Keratinocyte (primary cell): ENCODE measurements at regions not wholly inside any gene's neighbourhood (a gene's known extent, or its start where the extent isn't known, plus 50 kb on each side); places are given as distances from the start of the nearest gene placed in this dataset.

Source experiments
- DNase-seq: peaks from one replicate; pipeline ENCODE4 v3.0.0-alpha.2; 2011; ENCODE audit warnings: low read depth, missing footprints, low spot score
- FAIRE-seq: peaks from 2 replicates; lab custom pipeline; 2011; peaks lifted over from hg19 to GRCh38; lab: Jason Lieb, UNC
- H2AFZ ChIP-seq: 2 replicates; pipeline ENCODE4 v1.6.0; 2012; ENCODE audit warnings: low read length, control low read depth, inconsistent platforms; ENCODE audit not compliant: control insufficient read depth
- H3K27ac ChIP-seq: 2 replicates; pipeline ENCODE4 v1.5.1; 2011; ENCODE audit warnings: low read length; ENCODE audit not compliant: control insufficient read depth, insufficient read depth
- H3K27me3 ChIP-seq: 3 replicates; pipeline ENCODE4 v1.6.0; 2011; ENCODE audit warnings: low read length; ENCODE audit not compliant: control insufficient read depth, insufficient read depth; ENCODE audit errors: extremely low read depth
- H3K36me3 ChIP-seq, 2 experiments: 2 replicates in 1 of 2; 3 replicates in 1 of 2; pipeline ENCODE4 v1.5.1; 2011; ENCODE audit warnings: low read length in 2 of 2, mild to moderate bottlenecking in 1 of 2; ENCODE audit not compliant: control insufficient read depth in 2 of 2, insufficient read depth in 2 of 2; ENCODE audit errors: extremely low read depth in 1 of 2
- H3K4me1 ChIP-seq: 3 replicates; pipeline ENCODE4 v1.5.1; 2011; ENCODE audit warnings: low read length; ENCODE audit not compliant: control insufficient read depth, insufficient read depth; ENCODE audit errors: extremely low read depth
- H3K4me2 ChIP-seq: 3 replicates; pipeline ENCODE4 v1.6.0; 2011; ENCODE audit warnings: low read depth, low read length; ENCODE audit not compliant: control insufficient read depth, insufficient read depth; ENCODE audit errors: extremely low read depth
- H3K4me3 ChIP-seq, 3 experiments: fragments of 200-600 bp in 1 of 3; sonication (generic) in 1 of 3; 2 replicates in 2 of 3; 3 replicates in 1 of 3; pipeline ENCODE4 v1.5.1; 2011 to 2016; ENCODE audit warnings: low read length in 3 of 3, mild to moderate bottlenecking in 3 of 3, control low read depth in 2 of 3, inconsistent platforms in 1 of 3, low read depth in 1 of 3, mixed read lengths in 1 of 3, mixed run types in 1 of 3, moderate library complexity in 1 of 3; ENCODE audit not compliant: control insufficient read depth in 2 of 3, insufficient read depth in 2 of 3; ENCODE audit errors: extremely low read depth in 1 of 3
- H3K79me2 ChIP-seq: 2 replicates; pipeline ENCODE4 v1.6.0; 2012; ENCODE audit warnings: low read length; ENCODE audit not compliant: control insufficient read depth, insufficient read depth
- H3K9ac ChIP-seq: 3 replicates; pipeline ENCODE4 v1.6.0; 2011; ENCODE audit warnings: low read length; ENCODE audit not compliant: control insufficient read depth, insufficient read depth; ENCODE audit errors: extremely low read depth
- H3K9me1 ChIP-seq: 3 replicates; pipeline ENCODE4 v1.6.0; 2011; ENCODE audit warnings: low read length; ENCODE audit not compliant: control insufficient read depth, insufficient read depth; ENCODE audit errors: extremely low read depth
- H3K9me3 ChIP-seq: 2 replicates; pipeline ENCODE4 v1.5.1; 2012; ENCODE audit warnings: low read depth, low read length; ENCODE audit not compliant: control insufficient read depth
- H4K20me1 ChIP-seq: 3 replicates; pipeline ENCODE4 v1.6.0; 2011; ENCODE audit warnings: low read length; ENCODE audit not compliant: control insufficient read depth, insufficient read depth; ENCODE audit errors: extremely low read depth
- EZH2 ChIP-seq: IDR thresholded peaks from one replicate; pipeline ENCODE4 v1.6.1; 2012; ENCODE audit warnings: inconsistent platforms, mild to moderate bottlenecking, low read length, moderate library complexity
- dilution Hi-C: fragments of 300-500 bp; cut with MboI; formaldehyde crosslinking; loops from one replicate; pipeline ENCODE4 v1.7.0; 2020; ENCODE audit warnings: low sequenced_read_pairs; ENCODE audit not compliant: extremely low pct_ligation_motif_present
- TF ChIP-seq, protein P1 (sequence below), 3 experiments: IDR thresholded peaks in 1 of 3; conservative IDR thresholded peaks in 1 of 3; optimal IDR thresholded peaks in 1 of 3; 2 replicates in 2 of 3; 3 replicates in 1 of 3; pipeline versions ENCODE3 to v1.5.1; 2011; ENCODE audit warnings: low read length in 3 of 3, mild to moderate bottlenecking in 3 of 3, moderate library complexity in 2 of 3, control low read depth in 1 of 3, inconsistent platforms in 1 of 3; ENCODE audit not compliant: insufficient read depth in 2 of 3; ENCODE audit errors: extremely low read depth in 1 of 3

DNA sequence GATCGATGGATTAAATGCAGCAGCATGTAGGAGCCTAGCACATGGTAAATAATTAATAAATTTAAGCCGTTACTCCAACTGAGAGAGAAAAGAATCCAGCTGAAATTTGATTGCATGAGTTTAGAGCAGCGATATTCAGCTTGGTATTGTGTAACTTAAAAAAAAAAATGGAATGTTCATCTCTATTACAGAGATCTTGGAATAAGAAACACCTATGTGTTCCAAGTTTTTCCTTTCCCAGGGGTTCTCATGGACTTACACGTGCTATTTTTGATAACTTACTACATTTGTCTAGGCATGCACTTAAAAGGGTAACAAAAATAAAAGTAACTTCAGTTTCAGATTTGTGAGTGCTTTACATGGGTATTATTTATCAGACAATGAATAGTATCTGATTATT, 122.8 kb downstream of the RASSF9 start:
- Histone ChIP-seq H3K27ac (no peak overlapping the region), H3K4me3 (no peak overlapping the region), H3K9ac (no peak overlapping the region), H3K27me3 (no peaks in the 10 kb centered on the region), H2AFZ (peak overlapping the region; percentile 29), H3K36me3 (no peaks in the 10 kb centered on the region), H3K9me1 (no peaks in the 10 kb centered on the region), H3K4me1 (no peaks in the 10 kb centered on the region), H3K9me3 (no peaks in the 10 kb centered on the region), H4K20me1 (no peaks in the 10 kb centered on the region), H3K79me2 (no peaks in the 10 kb centered on the region), H3K4me2 (no peak overlapping the region)
- TF ChIP-seq EZH2: no peak
- TF ChIP-seq, protein P1, sequence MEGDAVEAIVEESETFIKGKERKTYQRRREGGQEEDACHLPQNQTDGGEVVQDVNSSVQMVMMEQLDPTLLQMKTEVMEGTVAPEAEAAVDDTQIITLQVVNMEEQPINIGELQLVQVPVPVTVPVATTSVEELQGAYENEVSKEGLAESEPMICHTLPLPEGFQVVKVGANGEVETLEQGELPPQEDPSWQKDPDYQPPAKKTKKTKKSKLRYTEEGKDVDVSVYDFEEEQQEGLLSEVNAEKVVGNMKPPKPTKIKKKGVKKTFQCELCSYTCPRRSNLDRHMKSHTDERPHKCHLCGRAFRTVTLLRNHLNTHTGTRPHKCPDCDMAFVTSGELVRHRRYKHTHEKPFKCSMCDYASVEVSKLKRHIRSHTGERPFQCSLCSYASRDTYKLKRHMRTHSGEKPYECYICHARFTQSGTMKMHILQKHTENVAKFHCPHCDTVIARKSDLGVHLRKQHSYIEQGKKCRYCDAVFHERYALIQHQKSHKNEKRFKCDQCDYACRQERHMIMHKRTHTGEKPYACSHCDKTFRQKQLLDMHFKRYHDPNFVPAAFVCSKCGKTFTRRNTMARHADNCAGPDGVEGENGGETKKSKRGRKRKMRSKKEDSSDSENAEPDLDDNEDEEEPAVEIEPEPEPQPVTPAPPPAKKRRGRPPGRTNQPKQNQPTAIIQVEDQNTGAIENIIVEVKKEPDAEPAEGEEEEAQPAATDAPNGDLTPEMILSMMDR (optimal IDR thresholded peaks at IDR 0.05 in 1 of 3, IDR thresholded peaks at IDR 0.05 in 1 of 3, conservative IDR thresholded peaks at IDR 0.05 in 1 of 3; ENCODE audit: extremely low read depth in 1 of 3, insufficient read depth in 2 of 3, low read length in 3 of 3): no peak
- DNase-seq: no peak
- dilution Hi-C loops: no loop called here
- FAIRE-seq: no peak

DNA sequence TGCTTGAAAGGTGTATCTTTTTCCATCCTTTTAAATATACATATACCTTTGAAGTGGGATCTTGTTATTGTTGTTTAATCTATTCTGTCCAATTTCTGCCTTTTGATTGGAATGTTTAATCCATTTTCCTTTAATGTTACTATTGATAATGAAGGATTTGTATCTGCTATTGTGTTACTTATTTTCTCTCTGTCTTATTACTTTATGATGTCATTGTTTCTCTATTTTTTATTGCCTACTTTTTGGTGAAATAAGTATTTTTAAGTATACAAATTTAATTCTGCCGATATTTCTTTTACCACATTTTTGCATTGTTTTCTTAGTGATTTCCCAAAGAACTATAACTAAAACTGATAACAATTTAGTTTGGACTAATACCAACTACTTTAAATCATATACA, 121.8 kb downstream of the RASSF9 start:
- dilution Hi-C loops: no loop called here
- H3K9ac ChIP-seq: no peak overlapping the region
- no peaks in the 10 kb centered on the region for H3K9me3 ChIP-seq

More for the DNA sequence above, 121.8 kb downstream of the RASSF9 start:
- no peaks in the 10 kb centered on the region for H3K36me3 ChIP-seq
- no peaks in the 10 kb centered on the region for H3K79me2 ChIP-seq
- H3K9me1 ChIP-seq: no peaks in the 10 kb centered on the region
- H3K4me2 ChIP-seq: no peak overlapping the region
- no peaks in the 10 kb centered on the region for H4K20me1 ChIP-seq
- no peak overlapping the region for H2AFZ ChIP-seq
- H3K4me1 ChIP-seq: no peaks in the 10 kb centered on the region
- H3K27ac ChIP-seq: no peak overlapping the region
- DNase-seq (no peak), FAIRE-seq (no peak)
- H3K27me3 ChIP-seq: no peaks in the 10 kb centered on the region
- H3K4me3 ChIP-seq: no peak overlapping the region
- TF ChIP-seq, protein P1 (optimal IDR thresholded peaks at IDR 0.05 in 1 of 3, IDR thresholded peaks at IDR 0.05 in 1 of 3, conservative IDR thresholded peaks at IDR 0.05 in 1 of 3; ENCODE audit: extremely low read depth in 1 of 3, insufficient read depth in 2 of 3, low read length in 3 of 3): no peak
- no peak for TF ChIP-seq EZH2
